Nucleus accumbens (tissue), 56 donors: ENCODE measurements at regions not wholly inside any gene's neighbourhood (a gene's known extent, or its start where the extent isn't known, plus 50 kb on each side); places are given as distances from the start of the nearest gene placed in this dataset.

Experiments
- DNase-seq, 56 donors: peaks; one replicate each; lab custom pipeline; 2025; lab: John Stamatoyannopoulos, UW

DNA sequence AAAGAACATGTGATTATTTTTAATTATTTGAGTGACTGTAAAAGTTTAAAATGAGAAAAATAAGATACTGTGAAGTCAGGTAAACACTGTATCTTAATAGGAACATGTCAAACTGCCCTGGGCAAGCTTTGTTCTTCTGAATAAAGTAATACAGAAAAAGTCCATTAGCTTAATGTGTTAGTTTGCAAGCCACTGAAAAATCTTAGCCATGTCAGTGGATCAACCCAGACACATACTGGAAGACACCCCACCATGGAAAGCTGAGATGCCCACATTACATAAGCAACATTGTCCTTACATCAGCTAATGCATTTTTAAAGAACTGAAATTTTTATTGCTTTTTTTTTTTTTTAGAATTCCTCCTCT, 155.2 kb downstream of the BBOX1 start:
- DNase-seq, result no peak

DNA sequence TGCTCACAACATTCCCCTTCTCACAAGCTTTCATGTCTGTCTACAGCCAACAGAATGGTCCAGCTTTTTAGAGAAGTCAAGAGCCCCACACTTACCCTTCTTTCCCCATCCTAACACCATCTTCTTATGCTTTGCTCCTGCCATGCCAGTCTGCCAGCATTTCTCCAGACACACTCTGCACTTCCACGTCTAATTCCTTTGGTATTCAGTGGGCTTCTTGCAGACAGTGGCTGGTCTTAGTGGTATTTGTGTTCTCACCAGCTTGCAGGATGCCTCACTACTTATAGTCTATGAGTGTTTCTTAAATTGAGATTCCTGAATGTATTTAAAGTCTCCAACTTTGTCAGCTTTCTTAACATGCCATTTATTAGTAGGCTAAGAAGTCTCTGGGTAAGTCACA, 154.4 kb downstream of the BBOX1 start:
- no peak for DNase-seq

DNA sequence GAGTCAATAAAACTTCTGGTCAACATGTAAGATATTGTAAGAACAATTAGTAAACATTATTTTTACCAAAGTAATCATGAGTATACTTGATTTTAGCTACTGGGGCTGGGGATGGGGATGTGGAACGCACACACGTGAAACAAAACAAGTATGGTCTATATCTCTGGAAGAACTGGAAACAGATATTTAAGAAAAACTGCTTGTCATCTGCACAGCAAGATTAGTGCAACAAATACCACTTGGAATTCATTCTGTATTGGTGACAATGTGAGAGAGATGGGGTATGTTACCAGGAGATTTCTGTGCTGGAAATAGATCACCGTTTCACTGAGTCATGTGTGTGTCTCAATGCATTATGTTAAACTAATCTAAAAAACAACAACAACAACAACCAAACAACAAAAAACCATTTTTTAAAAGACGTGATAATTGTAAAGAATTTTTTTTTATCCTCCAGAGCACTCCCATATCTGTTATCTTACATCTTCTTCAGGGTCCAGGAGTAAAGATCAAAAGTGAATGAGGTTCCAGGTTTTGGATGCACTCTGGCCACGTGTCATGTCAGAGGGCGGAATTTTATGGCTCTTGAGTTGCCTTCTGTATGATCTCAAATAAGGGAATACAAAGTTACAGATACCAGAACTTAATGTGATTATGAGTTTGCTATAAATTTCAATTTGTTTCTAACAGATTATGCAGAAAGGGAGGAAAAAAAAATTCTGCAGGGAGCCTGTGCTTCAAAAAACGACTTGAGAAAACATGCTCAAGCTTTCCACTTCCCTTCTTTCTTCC, 153.0 kb downstream of the BBOX1 start:
- no peak for DNase-seq

DNA sequence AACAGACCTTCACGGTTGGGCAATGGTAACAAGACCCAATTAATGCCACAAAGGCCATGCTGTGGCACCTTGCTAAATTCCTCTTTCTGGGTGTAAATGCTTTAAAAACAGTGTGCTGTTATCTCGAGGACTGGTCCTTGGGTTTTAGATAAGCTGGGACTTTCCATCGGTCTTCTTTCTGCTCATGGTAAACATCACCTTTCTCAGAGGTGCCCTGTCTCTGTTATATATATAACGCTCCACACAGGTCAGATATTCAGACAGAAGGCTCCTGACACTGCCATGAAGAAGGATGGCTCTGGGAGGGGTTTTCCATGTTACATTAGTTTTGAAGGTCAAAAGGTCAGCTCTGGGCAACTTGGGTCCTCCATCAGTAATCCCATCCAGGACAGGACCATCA, 151.6 kb downstream of the BBOX1 start:
- DNase-seq, result no peak

DNA sequence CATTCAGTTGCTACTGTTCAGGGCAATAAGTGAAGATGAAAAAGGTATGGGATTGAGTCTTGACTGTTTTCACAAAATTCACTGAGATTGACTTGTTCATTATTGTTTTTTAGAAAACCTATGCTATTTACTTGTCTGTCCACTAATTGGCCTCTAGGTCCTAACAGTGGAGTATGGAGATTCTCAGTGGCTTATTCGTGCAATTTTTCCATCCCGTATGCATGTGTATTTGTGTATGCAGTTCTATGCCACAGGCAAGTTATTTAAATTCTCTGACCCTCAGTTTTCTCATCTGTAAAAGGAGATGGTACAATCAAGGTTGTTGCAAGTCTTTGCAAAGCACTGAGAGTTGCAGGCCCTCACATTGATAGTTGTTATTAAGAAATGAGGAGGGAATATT, 151.0 kb downstream of the BBOX1 start:
- no peak for DNase-seq

DNA sequence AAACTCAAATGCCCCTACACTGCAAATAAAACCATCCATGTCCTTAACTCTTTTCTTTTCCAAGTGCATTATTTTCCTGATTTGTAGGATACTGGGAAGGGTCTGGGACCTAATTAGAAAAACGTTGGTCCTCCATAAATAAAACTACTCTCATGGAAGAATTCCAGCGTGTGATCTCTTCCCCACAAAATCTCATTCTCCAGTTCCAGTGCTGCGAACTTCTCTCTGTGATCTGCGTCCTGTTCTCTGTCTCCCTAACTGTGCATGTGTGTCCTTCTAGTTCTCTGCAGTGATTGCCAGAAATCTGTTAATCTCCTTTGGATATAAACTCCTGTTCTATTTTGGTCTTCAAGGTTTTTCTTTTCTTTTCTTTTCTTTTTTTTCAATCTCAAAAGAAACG, 148.1 kb downstream of the BBOX1 start:
- no peak for DNase-seq

DNA sequence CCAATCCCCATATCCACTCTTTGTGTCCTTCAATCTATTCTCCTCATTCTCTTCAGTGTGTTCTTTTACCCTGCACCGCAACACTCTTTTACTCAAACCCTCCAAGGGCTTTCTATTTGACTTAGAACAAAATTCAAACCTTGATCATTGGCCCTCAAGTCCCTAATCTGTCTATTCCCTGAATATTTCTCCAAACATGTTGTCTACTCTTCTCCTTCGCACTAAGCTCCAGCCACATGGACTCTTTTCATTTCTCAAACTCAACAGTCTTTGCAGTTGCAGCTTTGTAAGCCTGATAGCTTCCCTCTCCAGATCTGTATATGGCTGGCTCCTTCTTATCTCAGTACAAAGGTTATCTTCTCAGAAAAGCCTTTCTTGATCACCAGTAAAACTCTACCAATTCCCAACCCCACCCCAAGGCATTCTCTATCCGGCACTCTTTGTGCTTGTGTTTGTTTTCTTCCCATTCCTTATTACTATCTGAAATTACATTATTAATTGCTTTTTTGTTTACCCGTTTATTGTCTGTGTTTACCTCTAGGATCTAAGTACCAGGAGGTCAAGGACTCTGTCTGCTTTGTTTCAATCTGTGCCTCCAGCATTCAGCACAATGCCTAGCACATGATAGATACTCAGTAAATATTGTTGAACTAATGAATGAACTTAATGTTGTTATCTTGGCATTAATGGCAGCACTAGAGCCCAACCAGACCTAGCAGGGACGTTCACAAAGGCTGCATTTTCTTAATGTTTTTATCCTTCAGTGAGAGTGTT, 147.4 kb downstream of the BBOX1 start:
- no peak for DNase-seq

DNA sequence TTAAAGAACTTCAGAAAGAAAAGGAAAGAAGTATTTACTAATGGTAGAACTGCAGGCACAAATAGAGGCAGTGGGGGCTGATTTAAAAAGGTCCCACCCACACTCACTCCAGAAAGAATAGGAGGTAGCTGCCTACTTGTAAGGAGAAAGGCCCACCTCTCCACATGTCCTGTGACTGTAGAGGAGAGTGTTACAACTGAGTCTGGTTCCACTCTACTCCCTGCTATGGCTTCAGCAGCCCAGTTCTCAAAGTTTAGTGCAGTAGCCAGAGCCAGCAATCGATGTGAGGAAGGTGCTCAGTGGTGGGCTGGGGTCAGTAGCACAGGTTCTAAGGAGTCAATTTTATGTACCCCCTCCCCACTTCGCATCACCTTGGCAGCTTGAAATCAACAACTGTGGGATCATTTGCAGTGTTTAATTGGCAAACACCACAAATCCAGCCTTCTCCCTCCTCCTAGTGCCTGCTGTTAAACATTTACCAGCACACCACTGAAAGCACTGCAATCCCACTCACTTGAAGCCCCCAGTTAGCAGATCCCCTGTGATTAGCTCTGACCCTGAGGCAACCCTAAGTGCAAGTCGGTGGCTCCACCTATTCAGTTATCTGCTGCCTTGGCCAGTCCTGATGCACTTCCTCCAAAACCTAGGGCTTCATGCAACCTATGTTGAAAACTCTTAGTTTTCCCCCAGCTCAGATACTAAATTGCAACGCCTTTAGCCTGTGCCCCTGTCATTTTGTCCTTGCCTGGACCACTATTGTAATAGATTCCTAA, 146.6 kb downstream of the BBOX1 start:
- DNase-seq, result no peak

DNA sequence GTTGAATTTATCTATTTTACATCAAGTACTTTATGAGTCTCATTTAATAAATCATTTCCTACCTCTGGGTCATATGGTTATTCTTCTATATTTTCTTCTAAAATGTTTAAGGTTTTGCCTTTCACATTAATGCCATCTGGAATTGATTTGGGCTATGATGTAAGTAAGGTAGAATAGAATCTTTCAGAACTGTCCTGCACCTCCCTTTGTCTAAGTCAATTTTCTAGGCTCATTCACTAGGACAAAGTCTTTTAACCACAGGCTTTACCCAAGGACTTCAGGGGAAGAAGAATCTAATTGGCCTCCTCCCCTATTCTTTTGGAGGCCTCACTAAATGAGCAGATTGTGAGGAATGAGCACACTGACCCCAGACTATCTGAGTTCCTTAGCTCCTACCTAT, 146.0 kb downstream of the BBOX1 start:
- no peak for DNase-seq

DNA sequence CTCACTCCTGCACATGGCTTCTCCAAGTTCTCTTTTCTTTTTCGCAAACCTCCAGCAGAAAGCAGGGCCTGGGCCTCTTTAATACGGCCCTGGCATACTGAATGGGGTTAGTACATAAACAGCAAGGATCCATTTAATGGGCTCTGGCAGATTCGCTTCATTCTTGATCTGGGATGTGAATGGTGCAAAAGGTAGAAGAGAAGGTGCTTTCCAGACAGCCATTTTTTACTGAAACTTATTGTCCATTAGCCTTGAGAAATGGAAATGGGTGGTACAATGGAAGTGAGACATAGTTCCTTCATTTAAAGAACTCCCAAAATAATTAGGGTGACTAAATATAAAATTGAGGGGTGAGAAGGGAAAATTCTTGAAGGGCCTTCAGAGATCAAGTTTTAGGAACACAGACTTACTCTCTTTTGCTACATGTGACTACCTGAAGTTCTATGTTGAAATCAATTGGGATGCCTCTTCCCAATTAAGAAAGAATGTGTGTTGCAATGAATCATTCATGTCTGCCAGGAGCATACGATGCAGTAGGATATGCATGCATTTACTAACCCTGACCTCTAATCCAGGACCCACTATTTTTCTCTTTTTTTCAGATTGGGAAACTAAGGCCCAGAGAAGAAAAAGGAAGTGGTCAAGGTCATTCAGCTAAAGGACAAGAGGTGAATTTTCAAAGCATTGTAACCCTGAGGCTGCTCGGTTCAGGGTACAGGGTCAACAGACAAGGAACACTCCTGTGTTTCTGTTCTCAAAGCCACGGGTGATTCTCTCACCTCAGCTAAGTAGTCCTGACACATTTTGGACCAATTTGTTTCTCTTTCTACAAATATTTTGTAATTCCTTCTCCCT, 144.1 kb downstream of the BBOX1 start:
- no peak for DNase-seq

DNA sequence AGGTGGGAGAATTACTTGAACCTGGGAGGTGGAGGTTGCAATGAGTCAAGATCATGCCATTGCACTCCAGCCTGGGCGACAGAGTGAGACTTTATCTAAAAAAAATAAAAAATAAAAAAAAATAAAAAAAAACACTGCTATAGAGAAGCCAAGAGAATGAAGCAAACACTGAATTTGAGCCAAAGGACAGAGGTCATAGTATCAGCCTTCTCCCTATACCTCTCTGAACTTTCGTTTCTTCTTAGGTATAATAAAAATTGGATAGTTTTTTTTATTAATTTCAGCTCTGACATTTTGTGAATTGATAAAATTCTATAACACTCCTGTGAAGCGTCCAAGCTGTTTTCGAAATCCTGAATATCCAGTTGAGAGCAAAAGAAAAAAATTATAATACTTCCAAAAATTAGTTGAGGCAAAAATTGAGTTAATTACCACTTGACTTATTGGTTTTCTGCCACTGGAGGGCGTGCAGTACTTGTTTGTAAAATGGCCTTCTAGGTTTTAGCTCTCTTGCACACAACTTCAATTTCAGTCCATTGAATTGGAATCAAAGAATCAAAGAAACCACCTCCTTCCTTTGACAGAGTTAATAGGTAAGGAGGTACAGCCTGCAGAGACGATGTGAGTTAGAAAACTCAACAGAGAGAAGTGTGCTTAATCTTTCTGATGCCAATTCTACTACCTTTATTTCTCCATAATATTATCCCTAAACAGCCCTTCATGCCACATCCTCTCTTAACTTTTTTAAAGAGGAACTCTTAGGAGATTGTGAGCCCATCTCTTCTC, 143.2 kb downstream of the BBOX1 start:
- peak in 30 of 56 donors; percentile 1 to 70 (median 20) for DNase-seq

DNA sequence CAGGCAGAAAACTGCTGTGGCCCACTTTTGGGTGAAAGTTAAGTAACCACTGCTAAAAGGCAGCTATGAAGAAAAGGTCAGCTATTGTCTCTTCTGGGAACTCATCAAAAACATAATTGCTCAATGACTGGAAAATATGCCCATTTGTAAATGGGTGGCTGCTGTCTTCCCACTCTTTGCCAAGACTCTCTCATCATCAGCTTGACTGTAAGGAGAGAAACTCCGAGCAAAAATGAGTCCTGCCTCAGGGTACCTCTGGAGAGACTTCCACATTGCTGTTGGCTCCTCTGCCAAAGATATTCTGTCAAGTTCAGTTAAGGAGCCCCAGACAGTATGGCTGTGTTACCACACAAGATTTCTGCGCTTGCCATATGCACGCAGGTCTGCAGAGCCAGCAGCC, 138.7 kb downstream of the BBOX1 start:
- DNase-seq, result no peak

DNA sequence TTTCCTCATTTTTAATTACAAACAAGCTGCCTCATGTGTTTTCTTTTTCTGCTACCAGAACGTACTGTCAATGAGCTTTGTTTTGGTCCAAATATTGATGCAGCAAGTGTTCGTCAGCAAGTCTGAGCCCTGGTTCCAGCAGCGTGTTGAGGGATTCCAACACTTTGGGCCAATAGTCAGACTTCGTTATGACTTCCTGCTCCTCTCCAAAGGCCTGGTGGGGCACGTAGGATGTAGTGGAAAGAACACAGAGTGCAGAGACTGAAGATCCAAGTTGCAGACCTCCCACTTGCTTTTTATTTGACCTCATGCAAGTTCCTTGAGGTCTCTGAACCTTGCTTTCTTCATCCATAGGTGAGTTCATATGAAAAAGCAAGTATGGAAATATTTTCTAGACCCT, 138.2 kb downstream of the BBOX1 start:
- DNase-seq, result no peak
